MM.1S (cell line): ENCODE measurements at regions not wholly inside any gene's neighbourhood (a gene's known extent, or its start where the extent isn't known, plus 50 kb on each side); places are given as distances from the start of the nearest gene placed in this dataset.

Source experiments
- DNase-seq: peaks from one replicate; pipeline ENCODE4 v3.0.0-alpha.2; 2015
- H2AFZ ChIP-seq: fragments of 300-600 bp; sonication (generic); 2 replicates; pipeline ENCODE4 v1.6.0; 2016; ENCODE audit warnings: antibody characterized with exemption, low read length
- H3F3A ChIP-seq: fragments of 300-600 bp; sonication (generic); 2 replicates; pipeline ENCODE4 v1.6.1; 2016; ENCODE audit warnings: mild to moderate bottlenecking, antibody characterized with exemption, low read length, moderate library complexity, mixed read lengths; ENCODE audit not compliant: insufficient read depth
- H3K27ac ChIP-seq: fragments of 300-600 bp; sonication (generic); 2 replicates; pipeline ENCODE4 v1.5.1; 2016; ENCODE audit warnings: mild to moderate bottlenecking, low read length
- H3K27me3 ChIP-seq: fragments of 300-600 bp; sonication (generic); replicated peaks from 2 replicates; pipeline ENCODE4 v1.6.0; 2016; ENCODE audit warnings: low read length; ENCODE audit not compliant: insufficient read depth
- H3K36me3 ChIP-seq: fragments of 300-600 bp; sonication (generic); replicated peaks from 2 replicates; pipeline ENCODE4 v1.6.1; 2016; ENCODE audit warnings: mild to moderate bottlenecking, low read length, mixed read lengths; ENCODE audit not compliant: insufficient read depth
- H3K4me1 ChIP-seq: fragments of 300-600 bp; sonication (generic); 2 replicates; pipeline ENCODE4 v1.6.1; 2016; ENCODE audit warnings: low read length, mixed read lengths
- H3K4me2 ChIP-seq: fragments of 300-600 bp; sonication (generic); 2 replicates; pipeline ENCODE4 v1.6.0; 2016; ENCODE audit warnings: low read depth, low read length
- H3K4me3 ChIP-seq: fragments of 300-600 bp; sonication (generic); 2 replicates; pipeline ENCODE4 v1.5.1; 2016; ENCODE audit warnings: low read length, mixed read lengths
- H3K79me2 ChIP-seq: fragments of 300-600 bp; sonication (generic); 2 replicates; pipeline ENCODE4 v1.6.1; 2016; ENCODE audit warnings: mixed run types, low read length, mixed read lengths
- H3K9ac ChIP-seq: fragments of 300-600 bp; sonication (generic); 2 replicates; pipeline ENCODE4 v1.6.1; 2016; ENCODE audit warnings: low read length, mixed read lengths
- H3K9me2 ChIP-seq: fragments of 300-600 bp; sonication (generic); replicated peaks from 2 replicates; pipeline ENCODE4 v1.6.1; 2016; ENCODE audit warnings: mild to moderate bottlenecking, low read length, mixed read lengths; ENCODE audit not compliant: insufficient read depth
- H3K9me3 ChIP-seq: fragments of 300-600 bp; sonication (generic); replicated peaks from 2 replicates; pipeline ENCODE4 v1.6.1; 2016; ENCODE audit warnings: mild to moderate bottlenecking, low read length, mixed read lengths; ENCODE audit not compliant: insufficient read depth
- H4K20me1 ChIP-seq: fragments of 300-600 bp; sonication (generic); 2 replicates; pipeline ENCODE4 v1.6.1; 2016; ENCODE audit warnings: mild to moderate bottlenecking, low read length, moderate library complexity, mixed read lengths; ENCODE audit not compliant: insufficient read depth
- EZH2 ChIP-seq: fragments of 300-600 bp; sonication (generic); optimal IDR thresholded peaks from 2 replicates; pipeline ENCODE3; 2017; ENCODE audit warnings: low read depth, mild to moderate bottlenecking, antibody characterized with exemption, low read length, mixed read lengths
- EZH2phosphoT487 ChIP-seq: fragments of 300-600 bp; sonication (generic); IDR thresholded peaks from 2 replicates; pipeline ENCODE4 v1.6.1; 2018; ENCODE audit warnings: antibody characterized with exemption, low read length
- TF ChIP-seq, protein P1 (sequence below): fragments of 300-600 bp; sonication (generic); IDR thresholded peaks from 2 replicates; pipeline ENCODE4 v1.5.1; 2016; ENCODE audit warnings: antibody characterized with exemption, low read length, mixed read lengths

DNA sequence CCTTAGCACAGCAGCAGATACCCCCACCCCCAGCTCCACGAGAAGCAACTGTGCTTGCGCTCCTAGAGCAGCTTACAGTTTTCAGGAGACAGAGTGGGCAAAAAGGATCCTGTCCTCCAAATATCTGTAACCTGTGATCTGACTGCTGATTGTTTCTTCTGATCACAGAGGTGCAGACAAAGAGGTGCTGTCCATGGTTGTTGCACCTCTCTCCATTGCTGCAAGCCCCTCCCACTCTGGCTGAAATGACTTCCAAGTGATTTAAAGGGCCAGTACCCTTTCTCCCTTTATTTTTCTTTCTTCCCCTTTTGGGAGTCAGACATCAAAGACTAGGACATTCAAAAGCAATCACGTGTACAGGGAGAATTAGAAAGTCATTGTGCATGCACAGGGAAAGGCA is 205.3 kb upstream of the GEMIN8 start:
- no peak overlapping the region for H2AFZ ChIP-seq
- no peaks in the 10 kb centered on the region for H3K36me3 ChIP-seq
- no peaks in the 10 kb centered on the region for H3F3A ChIP-seq

DNA sequence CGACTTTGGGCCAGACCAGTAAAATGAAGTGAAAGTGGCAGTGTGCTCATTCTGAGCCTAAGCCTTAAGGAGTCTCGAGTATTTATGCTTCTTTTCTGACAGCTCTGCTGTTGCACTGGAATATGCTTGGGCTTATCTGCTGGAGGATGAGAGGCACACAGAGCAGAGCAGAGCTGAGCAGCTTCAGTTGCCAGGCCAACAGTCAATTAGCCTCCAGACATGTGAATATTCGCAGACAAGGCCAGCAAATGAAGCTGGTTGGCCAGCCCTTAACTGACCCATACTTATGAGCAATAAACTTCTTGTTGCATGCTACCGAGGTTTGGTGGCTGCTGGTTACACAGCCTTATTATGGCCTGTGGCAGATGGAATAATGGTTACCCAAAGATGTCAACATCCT is 203.0 kb upstream of the GEMIN8 start:
- no peak overlapping the region for H3K9ac ChIP-seq
- H4K20me1 ChIP-seq: no peaks in the 10 kb centered on the region
- H3K79me2 ChIP-seq: no peaks in the 10 kb centered on the region
- no peak overlapping the region for H3K4me2 ChIP-seq
- no peak for DNase-seq
- no peaks in the 10 kb centered on the region for H3K27me3 ChIP-seq
- no peak overlapping the region for H2AFZ ChIP-seq
- TF ChIP-seq, protein P1, sequence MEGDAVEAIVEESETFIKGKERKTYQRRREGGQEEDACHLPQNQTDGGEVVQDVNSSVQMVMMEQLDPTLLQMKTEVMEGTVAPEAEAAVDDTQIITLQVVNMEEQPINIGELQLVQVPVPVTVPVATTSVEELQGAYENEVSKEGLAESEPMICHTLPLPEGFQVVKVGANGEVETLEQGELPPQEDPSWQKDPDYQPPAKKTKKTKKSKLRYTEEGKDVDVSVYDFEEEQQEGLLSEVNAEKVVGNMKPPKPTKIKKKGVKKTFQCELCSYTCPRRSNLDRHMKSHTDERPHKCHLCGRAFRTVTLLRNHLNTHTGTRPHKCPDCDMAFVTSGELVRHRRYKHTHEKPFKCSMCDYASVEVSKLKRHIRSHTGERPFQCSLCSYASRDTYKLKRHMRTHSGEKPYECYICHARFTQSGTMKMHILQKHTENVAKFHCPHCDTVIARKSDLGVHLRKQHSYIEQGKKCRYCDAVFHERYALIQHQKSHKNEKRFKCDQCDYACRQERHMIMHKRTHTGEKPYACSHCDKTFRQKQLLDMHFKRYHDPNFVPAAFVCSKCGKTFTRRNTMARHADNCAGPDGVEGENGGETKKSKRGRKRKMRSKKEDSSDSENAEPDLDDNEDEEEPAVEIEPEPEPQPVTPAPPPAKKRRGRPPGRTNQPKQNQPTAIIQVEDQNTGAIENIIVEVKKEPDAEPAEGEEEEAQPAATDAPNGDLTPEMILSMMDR: no peak
- no peak for TF ChIP-seq EZH2
- no peak for TF ChIP-seq EZH2phosphoT487
- H3K27ac ChIP-seq: no peak overlapping the region
- H3K4me3 ChIP-seq: no peak overlapping the region
- no peaks in the 10 kb centered on the region for H3K9me3 ChIP-seq
- no peaks in the 10 kb centered on the region for H3K4me1 ChIP-seq
- no peaks in the 10 kb centered on the region for H3K36me3 ChIP-seq
- H3K9me2 ChIP-seq: no peaks in the 10 kb centered on the region
- H3F3A ChIP-seq: no peaks in the 10 kb centered on the region

More for the DNA sequence above, 205.3 kb upstream of the GEMIN8 start:
- no peak overlapping the region for H3K4me3 ChIP-seq
- H3K79me2 ChIP-seq: no peaks in the 10 kb centered on the region
- no peaks in the 10 kb centered on the region for H3K27me3 ChIP-seq
- H3K9ac ChIP-seq: no peak overlapping the region
- H3K4me1 ChIP-seq: no peaks in the 10 kb centered on the region
- peak; percentile 8 for DNase-seq
- H3K9me3 ChIP-seq: no peaks in the 10 kb centered on the region
- H4K20me1 ChIP-seq: no peaks in the 10 kb centered on the region
- H3K4me2 ChIP-seq: no peak overlapping the region
- TF ChIP-seq EZH2 (no peak), EZH2phosphoT487 (no peak)
- TF ChIP-seq, protein P1: no peak
- no peaks in the 10 kb centered on the region for H3K9me2 ChIP-seq
- no peak overlapping the region for H3K27ac ChIP-seq

DNA sequence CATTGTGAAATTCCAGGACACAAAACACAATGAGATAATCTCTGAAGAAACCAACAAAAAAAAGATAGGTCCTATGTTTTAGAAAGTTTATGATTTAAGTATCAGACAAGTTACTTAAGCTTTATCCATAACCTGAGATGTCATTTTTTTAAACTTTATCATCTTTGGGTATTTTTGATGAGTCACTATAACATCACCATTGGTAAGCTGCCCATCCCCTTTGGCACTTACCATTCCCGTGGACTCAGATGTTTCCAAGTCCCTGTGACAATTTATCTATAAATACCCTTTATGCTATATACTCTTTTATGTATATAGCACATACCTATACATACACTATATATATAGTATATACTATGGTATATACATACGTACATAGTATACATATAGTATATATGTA is 198.9 kb upstream of the GEMIN8 start:
- Histone ChIP-seq H3K36me3 (no peaks in the 10 kb centered on the region), H3K4me1 (no peaks in the 10 kb centered on the region), H3K9me3 (no peaks in the 10 kb centered on the region), H3K27ac (no peak overlapping the region), H3F3A (no peaks in the 10 kb centered on the region), H3K9me2 (no peaks in the 10 kb centered on the region), H3K4me3 (no peak overlapping the region), H3K27me3 (no peaks in the 10 kb centered on the region), H3K4me2 (no peak overlapping the region), H3K79me2 (no peaks in the 10 kb centered on the region), H3K9ac (no peak overlapping the region), H2AFZ (no peak overlapping the region), H4K20me1 (no peaks in the 10 kb centered on the region)
- no peak for DNase-seq
- no peak for TF ChIP-seq EZH2
- no peak for TF ChIP-seq EZH2phosphoT487
- TF ChIP-seq, protein P1: no peak
